ENCODE measurements at regions not wholly inside any gene's neighbourhood (a gene's known extent, or its start where the extent isn't known, plus 50 kb on each side); places are given as distances from the start of the nearest gene placed in this dataset.
A peak's percentile ranks its signal among the peaks of the same experiment; 100 is the strongest.

DNA sequence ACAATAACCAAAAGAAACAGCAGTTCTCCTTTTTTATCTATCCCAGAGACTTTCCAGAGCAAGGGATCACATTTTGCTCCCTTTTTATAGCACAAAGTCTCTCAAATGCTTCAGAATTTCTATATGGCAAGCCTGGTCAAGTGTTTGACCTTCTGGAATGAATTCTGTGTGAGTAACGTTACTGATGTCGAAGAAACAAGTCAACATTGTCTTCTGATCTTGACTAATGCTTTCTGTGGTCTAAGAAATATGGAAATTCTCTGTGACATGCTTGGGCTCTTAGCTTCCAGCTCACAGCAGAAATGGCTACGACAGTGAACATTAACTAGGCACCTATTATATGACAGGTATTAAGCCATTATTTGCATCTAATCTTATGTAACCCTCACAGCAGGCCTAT is 411.7 kb downstream of the CADM1 start:
- in situ Hi-C loops (cut with HindIII; ENCODE audit: low sequenced_read_pairs): no loop called here

DNA sequence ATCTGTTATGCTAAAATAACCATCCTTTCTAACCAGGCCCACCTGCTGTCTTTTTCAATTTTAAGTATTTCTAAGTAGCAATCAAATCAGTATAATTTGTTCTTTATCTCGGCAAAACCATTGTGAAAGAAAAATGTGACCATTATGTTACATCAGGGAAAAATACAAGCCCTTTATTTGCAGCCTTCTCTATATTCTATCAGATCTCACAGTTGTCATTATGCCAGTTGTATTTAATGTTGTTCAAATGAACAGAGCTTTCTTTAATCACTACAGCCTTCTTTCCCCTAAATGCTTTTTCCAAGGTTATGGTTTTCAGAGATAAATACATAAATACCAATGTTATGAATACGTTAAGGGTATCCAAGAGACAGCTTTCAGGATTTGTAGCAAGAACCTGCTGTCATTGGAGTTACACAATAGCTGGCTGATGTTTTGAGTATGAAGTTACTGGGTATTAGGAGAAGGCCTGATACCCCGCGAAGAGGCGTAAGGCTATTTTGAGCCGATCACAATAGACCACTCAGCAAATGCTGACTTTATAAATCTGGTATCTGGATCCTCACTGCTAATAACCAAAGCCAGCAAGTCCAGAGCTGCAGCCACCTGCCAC is 406.3 kb downstream of the CADM1 start:
- in situ Hi-C loops (cut with HindIII; ENCODE audit: low sequenced_read_pairs): no loop called here
- no peak for DNase-seq (ENCODE audit: low spot score)

More for the DNA sequence above, 411.7 kb downstream of the CADM1 start:
- DNase-seq (ENCODE audit: low spot score): no peak

DNA sequence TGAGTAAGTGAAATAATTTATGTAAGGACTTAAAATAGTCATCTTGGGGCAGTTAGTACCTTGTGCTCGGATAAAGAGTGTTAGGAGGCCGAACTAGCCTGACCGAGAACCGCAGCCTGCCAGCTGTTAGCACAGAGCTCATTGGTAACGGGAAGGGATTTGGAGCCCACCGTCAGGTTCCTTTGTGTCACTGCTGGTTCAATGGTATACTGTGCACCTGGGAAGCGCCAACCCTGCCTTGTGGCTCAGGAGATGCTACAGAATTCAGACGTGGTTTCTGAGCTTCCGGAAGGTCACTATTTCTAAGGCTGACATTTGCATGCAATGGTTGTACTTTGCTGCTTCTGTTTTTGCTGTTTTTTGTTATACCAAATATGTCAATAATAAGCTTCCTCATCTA is 403.5 kb downstream of the CADM1 start:
- no peak for DNase-seq (ENCODE audit: low spot score)

DNA sequence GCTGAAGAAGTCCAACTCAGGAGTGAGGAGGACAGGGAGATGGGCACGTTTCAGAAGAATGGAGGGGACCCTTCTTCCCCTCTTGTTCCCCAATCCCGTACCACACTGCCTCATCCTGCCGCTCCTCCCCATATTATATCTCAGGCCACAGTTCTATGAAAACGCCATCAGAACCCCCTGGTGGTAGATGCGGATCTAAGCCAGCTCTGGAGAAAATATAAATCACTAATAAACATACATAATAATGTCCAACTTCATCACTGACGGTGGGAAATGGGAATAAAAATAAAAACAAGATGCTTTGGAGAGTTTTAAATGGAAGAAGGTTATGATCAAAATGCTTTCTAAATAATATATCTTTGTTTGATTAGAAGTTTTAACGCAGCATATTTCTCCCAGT is 400.3 kb downstream of the CADM1 start:
- no peak for DNase-seq (ENCODE audit: low spot score)
- in situ Hi-C loops (cut with HindIII; ENCODE audit: low sequenced_read_pairs): no loop called here

More for the DNA sequence above, 403.5 kb downstream of the CADM1 start:
- in situ Hi-C loops (cut with HindIII; ENCODE audit: low sequenced_read_pairs): no loop called here

DNA sequence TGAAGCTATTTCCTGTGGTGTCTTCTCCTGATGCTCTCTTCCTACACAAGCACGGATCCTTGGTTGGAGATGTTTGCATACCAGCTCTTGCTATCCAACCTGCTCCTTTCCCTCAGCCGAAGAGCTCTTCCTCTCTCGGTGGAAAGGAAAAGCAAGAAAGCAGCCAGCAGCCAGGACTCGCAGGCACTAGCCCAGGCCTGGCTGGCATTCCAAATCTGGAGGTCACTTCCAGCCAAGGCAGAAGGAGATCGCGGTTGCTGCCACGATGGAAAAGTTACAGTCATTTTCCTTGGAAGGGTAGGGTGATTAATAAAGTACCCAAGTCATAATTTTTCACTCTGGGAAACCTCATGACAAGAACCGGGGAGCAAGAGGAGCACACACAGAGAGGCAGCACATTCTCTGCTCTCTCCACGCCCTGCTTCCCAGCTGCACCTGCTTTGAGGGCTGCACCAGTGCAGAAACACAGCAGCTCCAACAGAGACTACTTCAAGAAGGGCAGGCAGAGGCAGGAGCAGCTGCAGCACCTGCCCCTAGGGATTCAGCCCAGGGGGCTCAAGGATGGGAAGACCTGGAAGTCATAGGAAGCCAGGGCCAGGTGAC is 399.3 kb downstream of the CADM1 start:
- in situ Hi-C loops (cut with HindIII; ENCODE audit: low sequenced_read_pairs): no loop called here
- peak; percentile 22 for DNase-seq (ENCODE audit: low spot score)

DNA sequence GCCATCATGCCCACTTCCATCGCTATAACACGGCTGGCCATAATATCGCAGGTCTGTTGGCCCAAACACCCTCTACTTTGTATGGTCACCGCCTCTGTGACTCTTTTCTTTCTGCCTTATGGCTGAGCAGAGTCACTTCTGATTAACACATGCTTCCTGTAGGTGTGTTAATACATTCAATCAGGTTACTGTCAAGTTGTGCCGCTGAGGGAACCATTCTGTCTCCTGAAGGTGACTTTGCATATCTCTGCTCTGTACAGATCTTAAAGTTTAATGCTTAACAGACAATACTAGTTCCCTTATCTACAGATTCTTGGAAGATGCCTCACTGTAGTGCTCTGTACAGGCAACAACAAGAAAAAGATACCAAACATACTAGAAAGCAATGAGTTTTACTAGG is 393.1 kb downstream of the CADM1 start:
- in situ Hi-C loops (cut with HindIII; ENCODE audit: low sequenced_read_pairs): no loop called here
- no peak for DNase-seq (ENCODE audit: low spot score)

DNA sequence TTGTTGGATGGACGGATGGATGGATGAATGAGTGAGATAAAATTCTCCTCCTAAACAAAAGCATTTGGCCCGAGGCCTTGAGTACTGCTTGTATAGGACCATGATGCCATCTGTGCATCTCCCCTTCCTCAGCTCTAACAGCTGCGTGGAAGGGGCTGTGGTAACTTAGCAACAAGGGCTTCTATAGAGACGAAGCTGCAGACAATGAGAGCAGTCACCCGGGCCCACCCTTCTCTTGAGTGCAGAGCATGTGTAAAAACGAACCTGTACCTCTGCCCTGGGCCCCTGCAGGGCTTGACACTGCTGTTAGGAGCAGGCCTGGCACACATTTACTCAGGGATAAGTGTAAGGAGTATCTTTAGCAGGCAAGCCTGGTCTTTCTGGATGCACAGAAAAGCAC is 391.5 kb downstream of the CADM1 start:
- no peak for DNase-seq (ENCODE audit: low spot score)
- in situ Hi-C loops (cut with HindIII; ENCODE audit: low sequenced_read_pairs): no loop called here

DNA sequence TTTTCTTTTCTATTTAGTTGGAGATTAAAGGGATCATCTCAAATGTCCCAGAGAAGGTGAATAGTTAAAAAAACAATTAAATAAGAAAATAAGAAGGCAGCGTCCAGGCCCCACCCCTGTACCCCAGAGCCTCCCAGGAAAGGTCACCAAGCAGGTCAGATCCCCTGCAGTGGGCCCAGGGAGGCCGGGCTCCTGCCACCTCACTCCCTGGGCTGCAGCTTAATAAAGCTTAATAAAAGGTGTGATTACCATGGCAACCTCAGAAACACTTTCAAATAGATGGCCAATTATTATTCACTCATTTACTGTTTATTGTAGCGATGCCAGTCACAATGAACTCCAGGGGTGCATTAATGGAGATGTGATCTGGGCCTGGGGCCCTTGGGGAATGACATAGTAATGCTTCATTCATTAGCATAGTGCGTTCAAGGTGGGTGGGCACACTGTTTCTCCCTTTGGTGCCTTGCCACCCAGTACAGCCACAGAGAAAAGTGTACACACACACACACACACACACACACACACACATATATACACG is 386.2 kb downstream of the CADM1 start:
- DNase-seq (ENCODE audit: low spot score): no peak
- in situ Hi-C loops (cut with HindIII; ENCODE audit: low sequenced_read_pairs): no loop called here

DNA sequence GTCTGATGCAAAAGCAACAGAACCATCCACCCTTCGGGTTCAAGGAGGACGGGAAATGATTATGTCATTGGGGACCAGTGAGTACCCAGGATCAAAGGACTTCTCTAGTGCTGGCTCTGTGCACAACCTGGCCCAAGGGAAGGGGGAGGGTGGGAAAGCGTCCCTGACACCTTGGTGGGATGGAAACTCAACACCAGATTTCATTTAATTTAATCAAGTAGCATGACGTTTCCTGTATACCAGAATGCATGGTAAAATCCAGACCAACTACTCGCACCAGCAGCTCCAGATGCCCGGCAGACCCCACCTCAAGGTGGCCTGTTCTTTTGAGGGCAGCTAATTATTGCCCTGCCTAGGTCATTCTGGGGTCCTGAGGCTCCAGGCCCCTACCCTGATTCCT is 385.1 kb downstream of the CADM1 start:
- DNase-seq (ENCODE audit: low spot score): no peak
- in situ Hi-C loops (cut with HindIII; ENCODE audit: low sequenced_read_pairs): no loop called here

Data from G401 (cell line).